Ammon's horn (tissue), 1 donor: ENCODE measurements at regions not wholly inside any gene's neighbourhood (a gene's known extent, or its start where the extent isn't known, plus 50 kb on each side); places are given as distances from the start of the nearest gene placed in this dataset.

Experiments used
- DNase-seq: peaks from one replicate; pipeline ENCODE4 v3.0.0-alpha.2; 2016; ENCODE audit warnings: low spot score

- no peak for DNase-seq
These were observed 430.8 kb upstream of the PTBP2 start for GRCh38 chr1:96290801-96291200.

- DNase-seq = no peak
These were observed 430.1 kb upstream of the PTBP2 start for GRCh38 chr1:96291468-96291867.

GRCh38 chr1:96292141-96292540 lies 429.4 kb upstream of the PTBP2 start:
- DNase-seq = no peak

GRCh38 chr1:96296991-96297390 lies 424.6 kb upstream of the PTBP2 start:
- DNase-seq = no peak

GRCh38 chr1:96306809-96307560 lies 414.6 kb upstream of the PTBP2 start:
- DNase-seq = no peak

GRCh38 chr1:96308314-96308713 lies 413.3 kb upstream of the PTBP2 start:
- no peak for DNase-seq

GRCh38 chr1:96309783-96310182 lies 411.8 kb upstream of the PTBP2 start:
- DNase-seq = no peak

- no peak for DNase-seq
These were observed 408.4 kb upstream of the PTBP2 start for GRCh38 chr1:96313216-96313615.

GRCh38 chr1:96329121-96329520 lies 392.5 kb upstream of the PTBP2 start:
- no peak for DNase-seq

- no peak for DNase-seq
These were observed 390.0 kb upstream of the PTBP2 start for GRCh38 chr1:96331596-96331995.

GRCh38 chr1:96333522-96334235 lies 387.9 kb upstream of the PTBP2 start:
- DNase-seq = no peak

GRCh38 chr1:96334236-96334557 lies 387.4 kb upstream of the PTBP2 start:
- no peak for DNase-seq

GRCh38 chr1:96338622-96339021 lies 383.0 kb upstream of the PTBP2 start:
- no peak for DNase-seq

GRCh38 chr1:96340686-96341085 lies 380.9 kb upstream of the PTBP2 start:
- DNase-seq = no peak

GRCh38 chr1:96346719-96347118 lies 374.9 kb upstream of the PTBP2 start:
- DNase-seq = no peak

- no peak for DNase-seq
These were observed 371.7 kb upstream of the PTBP2 start for GRCh38 chr1:96349896-96350295.

- DNase-seq = no peak
These were observed 368.9 kb upstream of the PTBP2 start for GRCh38 chr1:96352733-96353132.

- DNase-seq = no peak
These were observed 366.1 kb upstream of the PTBP2 start for GRCh38 chr1:96355521-96355920.

GRCh38 chr1:96355961-96356360 lies 365.6 kb upstream of the PTBP2 start:
- DNase-seq = no peak

GRCh38 chr1:96357141-96357765 lies 364.3 kb upstream of the PTBP2 start:
- no peak for DNase-seq

- DNase-seq = no peak
These were observed 363.5 kb upstream of the PTBP2 start for GRCh38 chr1:96358057-96358456.

- no peak for DNase-seq
These were observed 361.4 kb upstream of the PTBP2 start for GRCh38 chr1:96360036-96360795.
